ENCODE measurements at regions not wholly inside any gene's neighbourhood (a gene's known extent, or its start where the extent isn't known, plus 50 kb on each side); places are given as distances from the start of the nearest gene placed in this dataset.

- in situ Hi-C loops (cut with MboI; ENCODE audit: low sequenced_read_pairs, unreplicated experiment), result no loop called here
- DNase-seq (ENCODE audit: low spot score), result no peak
- TF ChIP-seq, protein P1, sequence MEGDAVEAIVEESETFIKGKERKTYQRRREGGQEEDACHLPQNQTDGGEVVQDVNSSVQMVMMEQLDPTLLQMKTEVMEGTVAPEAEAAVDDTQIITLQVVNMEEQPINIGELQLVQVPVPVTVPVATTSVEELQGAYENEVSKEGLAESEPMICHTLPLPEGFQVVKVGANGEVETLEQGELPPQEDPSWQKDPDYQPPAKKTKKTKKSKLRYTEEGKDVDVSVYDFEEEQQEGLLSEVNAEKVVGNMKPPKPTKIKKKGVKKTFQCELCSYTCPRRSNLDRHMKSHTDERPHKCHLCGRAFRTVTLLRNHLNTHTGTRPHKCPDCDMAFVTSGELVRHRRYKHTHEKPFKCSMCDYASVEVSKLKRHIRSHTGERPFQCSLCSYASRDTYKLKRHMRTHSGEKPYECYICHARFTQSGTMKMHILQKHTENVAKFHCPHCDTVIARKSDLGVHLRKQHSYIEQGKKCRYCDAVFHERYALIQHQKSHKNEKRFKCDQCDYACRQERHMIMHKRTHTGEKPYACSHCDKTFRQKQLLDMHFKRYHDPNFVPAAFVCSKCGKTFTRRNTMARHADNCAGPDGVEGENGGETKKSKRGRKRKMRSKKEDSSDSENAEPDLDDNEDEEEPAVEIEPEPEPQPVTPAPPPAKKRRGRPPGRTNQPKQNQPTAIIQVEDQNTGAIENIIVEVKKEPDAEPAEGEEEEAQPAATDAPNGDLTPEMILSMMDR (IDR thresholded peaks at IDR 0.05; ENCODE audit: borderline replicate concordance, control extremely low read depth, extremely low read depth, insufficient read depth, missing control alignments), result no peak
These were observed 277.0 kb upstream of the BRINP3 start for GRCh38 chr1:190754666-190755065.

DNA sequence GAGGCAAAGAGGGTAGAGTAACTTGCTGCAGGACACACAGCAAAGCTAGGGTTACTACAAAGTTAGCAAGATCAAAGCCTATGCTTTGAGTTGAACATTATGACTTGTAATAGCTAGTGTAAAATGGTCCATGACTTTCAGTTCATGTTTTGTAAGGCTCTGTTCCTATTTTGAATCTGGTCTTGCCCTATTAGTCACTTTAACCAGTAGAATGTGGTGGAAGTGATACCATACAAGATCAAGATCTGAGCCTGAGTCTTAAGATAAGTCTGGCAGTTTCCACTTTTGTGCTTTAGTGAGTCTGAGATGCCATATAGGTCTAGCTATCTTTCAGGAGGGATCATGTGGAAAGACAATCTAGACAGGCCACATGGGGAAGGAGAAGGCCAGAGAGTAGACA is 282.1 kb upstream of the BRINP3 start:
- TF ChIP-seq, protein P1 (IDR thresholded peaks at IDR 0.05; ENCODE audit: borderline replicate concordance, control extremely low read depth, extremely low read depth, insufficient read depth, missing control alignments), result no peak
- peak; percentile 26 for DNase-seq (ENCODE audit: low spot score)
- in situ Hi-C loops (cut with MboI; ENCODE audit: low sequenced_read_pairs, unreplicated experiment), result no loop called here

DNA sequence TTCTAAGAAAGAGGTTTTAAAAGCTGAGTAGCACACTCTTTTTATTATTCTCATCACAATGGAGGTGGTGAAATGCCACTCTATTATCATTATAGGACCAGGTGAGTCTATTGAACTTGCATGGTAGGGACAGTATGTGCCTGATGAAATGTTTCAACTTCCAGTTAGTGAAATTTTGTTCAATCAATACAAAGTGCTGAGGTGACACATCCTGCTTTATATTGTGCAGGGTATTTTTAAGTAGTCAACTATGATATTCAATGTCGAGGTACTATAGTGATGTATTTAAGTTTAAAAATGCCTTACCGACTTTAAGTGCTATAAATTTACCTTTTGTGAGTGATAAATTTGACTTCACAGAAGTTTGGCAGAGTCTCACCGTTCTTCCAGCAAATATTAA is 284.7 kb upstream of the BRINP3 start:
- DNase-seq (ENCODE audit: low spot score), result no peak
- TF ChIP-seq, protein P1 (IDR thresholded peaks at IDR 0.05; ENCODE audit: borderline replicate concordance, control extremely low read depth, extremely low read depth, insufficient read depth, missing control alignments), result no peak
- in situ Hi-C loops (cut with MboI; ENCODE audit: low sequenced_read_pairs, unreplicated experiment), result no loop called here

- in situ Hi-C loops (cut with MboI; ENCODE audit: low sequenced_read_pairs, unreplicated experiment), result no loop called here
- TF ChIP-seq, protein P1 (IDR thresholded peaks at IDR 0.05; ENCODE audit: borderline replicate concordance, control extremely low read depth, extremely low read depth, insufficient read depth, missing control alignments), result no peak
- no peak for DNase-seq (ENCODE audit: low spot score)
These were observed 315.2 kb upstream of the BRINP3 start for GRCh38 chr1:190792873-190793272.

DNA sequence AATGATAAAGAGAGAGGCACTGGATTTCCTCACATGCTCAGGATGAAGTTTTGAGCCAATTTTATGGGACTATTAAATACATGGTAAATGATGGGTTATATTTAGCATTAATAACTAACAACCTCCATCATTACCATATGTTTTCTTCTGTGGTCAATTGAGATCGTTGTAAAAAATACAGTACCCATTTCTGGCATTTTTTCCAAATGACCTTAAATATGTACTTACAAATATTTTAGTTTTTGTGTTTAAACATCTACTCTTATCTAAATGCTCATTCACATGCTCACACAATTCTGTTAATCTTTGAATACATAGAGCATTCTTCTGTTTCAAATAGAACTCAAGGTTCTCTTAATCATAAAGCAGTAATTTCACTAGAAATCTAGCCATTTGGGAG is 330.0 kb upstream of the BRINP3 start:
- TF ChIP-seq, protein P1 (IDR thresholded peaks at IDR 0.05; ENCODE audit: borderline replicate concordance, control extremely low read depth, extremely low read depth, insufficient read depth, missing control alignments), result no peak
- no peak for DNase-seq (ENCODE audit: low spot score)
- in situ Hi-C loops (cut with MboI; ENCODE audit: low sequenced_read_pairs, unreplicated experiment), result no loop called here

GRCh38 chr1:190808035-190808434 is 330.4 kb upstream of the BRINP3 start:
- in situ Hi-C loops (cut with MboI; ENCODE audit: low sequenced_read_pairs, unreplicated experiment), result no loop called here
- DNase-seq (ENCODE audit: low spot score), result no peak
- TF ChIP-seq, protein P1 (IDR thresholded peaks at IDR 0.05; ENCODE audit: borderline replicate concordance, control extremely low read depth, extremely low read depth, insufficient read depth, missing control alignments), result no peak

DNA sequence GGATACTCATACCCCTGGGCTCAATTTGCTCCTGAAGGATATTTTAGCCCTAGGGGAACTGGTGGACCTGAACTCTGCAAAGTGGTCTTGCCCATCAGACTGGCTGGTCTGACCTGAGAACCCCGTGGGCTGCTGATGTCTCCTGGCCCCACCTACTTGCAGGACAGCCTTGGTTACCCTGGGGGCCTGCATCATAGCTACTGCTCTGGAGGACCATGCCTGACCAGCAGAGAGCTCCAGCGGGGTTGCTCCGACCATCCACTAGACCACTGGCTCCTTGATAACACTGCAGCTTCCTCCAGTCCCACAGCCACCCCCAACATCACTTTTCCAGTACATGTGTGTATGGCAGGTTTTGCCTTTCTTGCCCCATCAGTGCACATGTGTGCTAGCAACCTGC is 331.6 kb upstream of the BRINP3 start:
- TF ChIP-seq, protein P1 (IDR thresholded peaks at IDR 0.05; ENCODE audit: borderline replicate concordance, control extremely low read depth, extremely low read depth, insufficient read depth, missing control alignments), result no peak
- in situ Hi-C loops (cut with MboI; ENCODE audit: low sequenced_read_pairs, unreplicated experiment), result no loop called here
- DNase-seq (ENCODE audit: low spot score), result no peak

Measured in GM13976 (cell line).